SK-N-SH (cell line): ENCODE measurements at regions not wholly inside any gene's neighbourhood (a gene's known extent, or its start where the extent isn't known, plus 50 kb on each side); places are given as distances from the start of the nearest gene placed in this dataset.

Experiments used
- CTCF ChIA-PET: fragments of 300-600, 350-600 bp; formaldehyde crosslinking; extraction: SDS; loops from one replicate; lab custom pipeline; 2021; lab: Yijun Ruan, JAX
- POLR2A ChIA-PET: fragments of 350-600 bp; sonication (Branson Sonifier 250); formaldehyde crosslinking; extraction: SDS; loops from one replicate; lab custom pipeline; 2020; ENCODE audit warnings: antibody characterized with exemption, inconsistent platforms; lab: Yijun Ruan, JAX
- DNase-seq: peaks from one replicate; pipeline ENCODE4 v3.0.0; 2012
- H2AFZ ChIP-seq: fragments of 200-600 bp; sonication (generic); 2 replicates; pipeline ENCODE4 v1.8.1; 2016; ENCODE audit warnings: antibody characterized with exemption, mild to moderate bottlenecking, low read depth
- H3F3A ChIP-seq: fragments of 200-600 bp; sonication (generic); replicated peaks from 2 replicates; pipeline ENCODE3; 2016; ENCODE audit warnings: antibody characterized with exemption, mild to moderate bottlenecking; ENCODE audit not compliant: insufficient read depth
- H3K27ac ChIP-seq, 2 experiments: fragments of 200-500 bp in 1 of 2; fragments of 200-600 bp in 1 of 2; sonication (Bioruptor generic) in 1 of 2; sonication (generic), shearing (Covaris generic) in 1 of 2; 2 replicates each; pipeline versions ENCODE4 v1.5.1 to v1.6.1; 2014 to 2016; ENCODE audit warnings: low read depth in 2 of 2, inconsistent platforms in 1 of 2, low read length in 1 of 2, mild to moderate bottlenecking in 1 of 2, mixed read lengths in 1 of 2
- H3K27me3 ChIP-seq: fragments of 200-600 bp; sonication (generic), shearing (Covaris generic); 2 replicates; pipeline ENCODE4 v1.6.1; 2016; ENCODE audit warnings: mixed run types; ENCODE audit not compliant: insufficient read depth
- H3K36me3 ChIP-seq, 2 experiments: fragments of 200-500 bp in 1 of 2; fragments of 200-600 bp in 1 of 2; sonication (Bioruptor generic) in 1 of 2; sonication (generic) in 1 of 2; replicated peaks in 1 of 2; 2 replicates each; pipeline versions ENCODE3 to v1.5.1; 2014 to 2016; ENCODE audit warnings: low read length in 1 of 2, mild to moderate bottlenecking in 1 of 2; ENCODE audit not compliant: insufficient read depth in 2 of 2, control insufficient read depth in 1 of 2
- H3K4me1 ChIP-seq, 2 experiments: fragments of 200-500 bp in 1 of 2; fragments of 200-600 bp in 1 of 2; sonication (Bioruptor generic) in 1 of 2; sonication (generic), shearing (Covaris generic) in 1 of 2; 2 replicates each; pipeline versions ENCODE4 v1.5.1 to v1.6.1; 2014 to 2016; ENCODE audit warnings: low read depth in 1 of 2, low read length in 1 of 2, mixed run types in 1 of 2; ENCODE audit not compliant: insufficient read depth in 2 of 2, control insufficient read depth in 1 of 2
- H3K4me2 ChIP-seq: fragments of 200-600 bp; sonication (generic), shearing (Covaris generic); 2 replicates; pipeline ENCODE4 v1.6.1; 2017; ENCODE audit warnings: mixed run types
- H3K4me3 ChIP-seq, 2 experiments: fragments of 200-500 bp in 1 of 2; fragments of 200-600 bp in 1 of 2; sonication (Bioruptor generic) in 1 of 2; sonication (generic), shearing (Covaris generic) in 1 of 2; 2 replicates each; pipeline versions ENCODE4 v1.5.1 to v1.8.1; 2014 to 2016; ENCODE audit warnings: low read depth in 2 of 2, inconsistent platforms in 1 of 2, low read length in 1 of 2, mild to moderate bottlenecking in 1 of 2, mixed read lengths in 1 of 2, moderate library complexity in 1 of 2
- H3K79me2 ChIP-seq: fragments of 200-600 bp; sonication (generic); 2 replicates; pipeline ENCODE4 v1.8.1; 2017; ENCODE audit warnings: mild to moderate bottlenecking; ENCODE audit not compliant: insufficient read depth
- H3K9ac ChIP-seq: fragments of 200-600 bp; sonication (generic); 2 replicates; pipeline ENCODE4 v1.6.1; 2017; ENCODE audit warnings: mixed run types
- H3K9me2 ChIP-seq: fragments of 200-600 bp; sonication (generic); 2 replicates; pipeline ENCODE4 v1.6.1; 2017; ENCODE audit warnings: mixed run types
- H3K9me3 ChIP-seq: fragments of 200-600 bp; sonication (generic); 2 replicates; pipeline ENCODE4 v1.6.1; 2017; ENCODE audit warnings: mixed run types, mild to moderate bottlenecking, moderate library complexity
- H4K20me1 ChIP-seq: fragments of 200-600 bp; sonication (generic); 2 replicates; pipeline ENCODE4 v1.6.1; 2017; ENCODE audit warnings: mild to moderate bottlenecking, mixed run types; ENCODE audit not compliant: insufficient read depth
- EP300 ChIP-seq, 2 experiments: IDR thresholded peaks; 2 replicates each; pipeline versions ENCODE4 v1.4.0 to v1.6.1; 2012; ENCODE audit warnings: borderline replicate concordance in 1 of 2, low read depth in 1 of 2, low read length in 1 of 2
- FOSL2 ChIP-seq: IDR thresholded peaks from 2 replicates; pipeline ENCODE4 v1.4.0; 2012; ENCODE audit warnings: low read depth, mild to moderate bottlenecking, moderate library complexity, borderline replicate concordance
- JUND ChIP-seq: IDR thresholded peaks from 2 replicates; pipeline ENCODE4 v1.4.0; 2012
- MAX ChIP-seq: IDR thresholded peaks from 2 replicates; pipeline ENCODE4 v1.4.0; 2012; ENCODE audit warnings: low read depth
- MEF2A ChIP-seq: IDR thresholded peaks from 2 replicates; pipeline ENCODE4 v1.4.0; 2012; ENCODE audit warnings: low read depth, borderline replicate concordance
- MXI1 ChIP-seq: IDR thresholded peaks from 2 replicates; pipeline ENCODE4 v1.6.1; 2012; ENCODE audit warnings: mild to moderate bottlenecking, low read depth, low read length, improper control_type of control experiment
- NRF1 ChIP-seq: IDR thresholded peaks from 2 replicates; pipeline ENCODE4 v1.6.1; 2012; ENCODE audit warnings: low read depth, mild to moderate bottlenecking, low read length
- PBX3 ChIP-seq: IDR thresholded peaks from 2 replicates; pipeline ENCODE4; 2012
- RAD21 ChIP-seq: IDR thresholded peaks from 2 replicates; pipeline ENCODE4 v1.6.1; 2012; ENCODE audit warnings: mild to moderate bottlenecking, low read length
- REST ChIP-seq: IDR thresholded peaks from 2 replicates; pipeline ENCODE4 v1.6.1; 2012; ENCODE audit warnings: mild to moderate bottlenecking, low read depth, low read length, moderate library complexity
- RFX5 ChIP-seq: IDR thresholded peaks from 2 replicates; pipeline ENCODE4 v1.6.1; 2012; ENCODE audit warnings: mild to moderate bottlenecking, improper control_type of control experiment, low read length
- TCF12 ChIP-seq: IDR thresholded peaks from 2 replicates; pipeline ENCODE4 v1.4.0; 2012
- USF2 ChIP-seq: fragments of 150-350 bp; IDR thresholded peaks from 2 replicates; pipeline ENCODE4 v1.6.1; 2017; ENCODE audit warnings: antibody characterized with exemption, low read length, low read depth, borderline replicate concordance
- YY1 ChIP-seq: IDR thresholded peaks from 2 replicates; pipeline ENCODE4 v1.4.0; 2012; ENCODE audit warnings: low read depth, mild to moderate bottlenecking
- WGBS: methylation state at CpG from one replicate; pipeline ENCODE4 v1.1.6; 2017; ENCODE audit warnings: low lambda C conversion rate; 5-methylcytosine and 5-hydroxymethylcytosine counted together

- H3F3A ChIP-seq = no peaks in the 10 kb centered on the region
- H3K36me3 ChIP-seq = no peaks in the 10 kb centered on the region
- H4K20me1 ChIP-seq = no peaks in the 10 kb centered on the region
- ChIA-PET CTCF (interaction anchor here (1.1 to 1.4 kb wide), 2 partner anchors 13 to 272 kb away, joined by 3 to 5 read pairs; no protein-coding TSS in a partner anchor), POLR2A (no interaction called here)
- no peak overlapping the region for H3K4me3 ChIP-seq
- no peak for DNase-seq
- H3K27me3 ChIP-seq = no peaks in the 10 kb centered on the region
- TF ChIP-seq PBX3 (no peak), FOSL2 (no peak), NRF1 (no peak), EP300 (IDR thresholded peaks at IDR 0.05; ENCODE audit: borderline replicate concordance in 1 of 2, low read depth in 1 of 2, low read length in 1 of 2) (no peak), MAX (no peak)
- H2AFZ ChIP-seq = no peak overlapping the region
- no peaks in the 10 kb centered on the region for H3K79me2 ChIP-seq
- H3K4me2 ChIP-seq = no peak overlapping the region
- H3K4me1 ChIP-seq = no peaks in the 10 kb centered on the region; a peak in 1 of 4 replicates
- H3K9me3 ChIP-seq = no peaks in the 10 kb centered on the region
- 64% methylated on average over 1 of the region's 1 CpG for WGBS
- no peaks in the 10 kb centered on the region for H3K9me2 ChIP-seq
- H3K27ac ChIP-seq = no peak overlapping the region
- no peak overlapping the region for H3K9ac ChIP-seq
Measured at GRCh38 chr21:16342932-16343331, 613.1 kb downstream of the USP25 start.

GRCh38 chr21:16343776-16344175 is 614.0 kb downstream of the USP25 start:
- no peaks in the 10 kb centered on the region; a peak in 1 of 4 replicates for H3K4me1 ChIP-seq
- H3F3A ChIP-seq = no peaks in the 10 kb centered on the region
- H3K4me3 ChIP-seq = no peak overlapping the region
- 52% methylated on average over 3 of the region's 3 CpGs for WGBS
- H3K27ac ChIP-seq = no peak overlapping the region
- no peaks in the 10 kb centered on the region for H3K79me2 ChIP-seq
- ChIA-PET POLR2A (no interaction called here), CTCF (interaction anchor here (1.1 kb wide), 1 partner anchor 272 kb away, joined by 3 read pairs; no protein-coding TSS in a partner anchor)
- no peaks in the 10 kb centered on the region for H3K36me3 ChIP-seq
- no peaks in the 10 kb centered on the region for H4K20me1 ChIP-seq
- no peak overlapping the region for H3K4me2 ChIP-seq
- no peak overlapping the region for H2AFZ ChIP-seq
- H3K27me3 ChIP-seq = no peaks in the 10 kb centered on the region
- no peaks in the 10 kb centered on the region for H3K9me2 ChIP-seq
- DNase-seq = no peak
- H3K9ac ChIP-seq = no peak overlapping the region
- TF ChIP-seq REST = no peak
- no peak for TF ChIP-seq RAD21
- no peak for TF ChIP-seq MXI1
- no peak for TF ChIP-seq FOSL2
- no peak for TF ChIP-seq TCF12
- no peak for TF ChIP-seq MEF2A
- TF ChIP-seq YY1 = no peak
- no peak for TF ChIP-seq MAX
- no peak for TF ChIP-seq PBX3
- no peak for TF ChIP-seq EP300 (IDR thresholded peaks at IDR 0.05; ENCODE audit: borderline replicate concordance in 1 of 2, low read depth in 1 of 2, low read length in 1 of 2)
- TF ChIP-seq USF2 = no peak
- no peak for TF ChIP-seq JUND
- TF ChIP-seq RFX5 = no peak
- H3K9me3 ChIP-seq = no peaks in the 10 kb centered on the region
